Stimulated activated CD8-positive, alpha-beta memory T cell treated with anti-CD3 and anti-CD28 coated beads, Interleukin-12 subunit alpha, Interleukin-12 subunit beta, amount 100 ng/mL, for 1 hour (primary cell): ENCODE measurements at regions not wholly inside any gene's neighbourhood (a gene's known extent, or its start where the extent isn't known, plus 50 kb on each side); places are given as distances from the start of the nearest gene placed in this dataset.

ENCODE experiments used
- DNase-seq: peaks from one replicate; pipeline ENCODE4 v3.0.0-alpha.2; 2020; ENCODE audit warnings: low read depth

DNA sequence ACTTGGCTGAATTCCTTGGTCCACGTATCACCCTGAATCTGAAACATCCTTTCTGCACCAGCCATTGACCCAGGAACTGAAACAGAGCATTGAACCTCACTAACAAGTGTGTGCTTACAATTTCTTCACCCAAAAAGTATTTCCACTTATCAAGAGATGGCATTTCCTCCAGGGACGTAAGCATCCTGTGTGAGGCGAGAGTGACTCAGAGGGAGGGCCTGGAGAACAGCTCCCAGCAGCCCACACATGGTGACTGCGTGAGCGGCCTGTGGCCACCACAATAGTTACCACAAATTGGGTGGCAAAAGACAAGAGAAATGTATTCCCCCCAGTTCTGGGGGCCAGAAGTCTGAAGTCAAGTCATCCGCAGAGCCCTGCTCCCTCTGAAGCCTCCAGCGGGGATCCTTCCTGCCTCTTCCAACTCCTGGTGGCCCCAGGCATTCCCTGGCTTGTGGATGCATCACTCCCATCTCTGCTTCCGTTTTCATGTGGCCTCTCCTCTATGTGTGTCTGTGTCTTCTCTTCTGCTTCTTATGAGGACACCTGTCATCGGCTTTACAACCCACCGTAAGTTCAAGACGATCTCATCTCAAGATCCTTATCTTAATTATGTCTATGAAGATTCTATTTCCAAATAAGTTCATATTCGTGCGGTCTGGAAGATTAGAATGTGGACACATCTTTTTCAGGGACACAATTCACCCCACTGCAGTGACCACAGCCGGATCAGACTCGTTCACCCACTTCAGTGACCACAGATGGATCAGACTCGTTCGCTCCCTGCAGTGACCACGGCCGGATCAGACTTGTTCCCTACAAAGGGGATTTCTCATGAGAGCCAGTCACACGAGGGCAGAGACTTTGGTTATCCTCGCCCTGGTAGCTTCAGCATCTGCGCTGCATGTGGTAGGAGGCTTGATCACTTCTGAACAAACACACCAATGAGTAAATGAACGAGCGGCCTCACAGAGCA is 122.6 kb upstream of the FOXF1 start:
- DNase-seq = no peak

DNA sequence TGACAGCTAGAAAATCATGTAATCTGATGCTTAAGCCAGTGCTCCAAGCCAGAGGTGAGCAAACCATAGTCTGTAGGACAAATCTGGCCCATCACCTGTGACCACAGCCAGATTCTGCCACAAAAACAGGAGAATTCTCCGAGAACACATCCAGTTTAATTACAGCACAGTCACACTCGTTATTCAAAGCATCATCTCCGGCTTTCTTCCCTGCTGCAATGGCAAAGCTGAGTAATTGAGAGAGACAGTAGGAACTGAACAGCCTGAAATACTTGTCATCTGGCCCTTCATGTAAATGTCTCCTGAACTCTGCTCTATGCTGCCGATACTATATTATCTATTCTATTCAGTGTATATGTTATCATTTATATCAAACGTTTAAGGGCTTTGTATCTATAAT is 121.4 kb upstream of the FOXF1 start:
- DNase-seq = no peak

DNA sequence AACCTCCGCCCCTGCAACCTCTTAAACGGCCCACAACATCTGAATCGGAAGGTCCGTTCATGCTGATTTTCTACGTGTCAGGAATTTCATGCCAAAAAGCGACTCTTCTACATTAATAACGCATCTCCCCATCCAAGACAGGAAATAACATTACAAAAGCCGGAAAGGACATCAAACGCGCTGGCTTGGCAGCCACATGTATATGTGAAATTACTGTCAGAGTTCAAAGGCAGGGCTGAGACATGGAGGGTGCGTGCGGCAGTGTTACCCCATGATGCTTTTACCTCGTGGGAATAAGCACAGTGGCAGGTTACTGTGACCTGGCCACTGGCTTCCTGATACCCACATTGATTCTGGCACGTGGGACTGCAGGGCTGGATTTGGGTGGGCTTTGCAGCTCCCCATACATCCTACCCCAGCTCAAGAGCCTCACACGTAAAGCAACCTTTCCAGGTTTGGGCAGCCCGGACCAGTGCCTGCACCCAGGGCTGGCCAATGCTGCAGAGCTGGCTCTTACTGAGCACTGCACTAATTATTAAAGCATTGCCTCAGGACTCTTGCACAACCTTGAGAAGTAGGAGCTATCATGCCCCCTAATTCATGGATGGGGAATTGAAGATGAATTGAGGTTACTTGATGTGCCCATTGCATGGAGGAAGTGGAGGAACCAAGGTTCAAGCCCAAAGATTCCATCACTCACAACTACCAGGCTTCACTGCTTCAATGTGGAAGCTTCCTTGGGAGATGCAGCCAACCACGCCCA is 120.6 kb upstream of the FOXF1 start:
- DNase-seq = no peak

DNA sequence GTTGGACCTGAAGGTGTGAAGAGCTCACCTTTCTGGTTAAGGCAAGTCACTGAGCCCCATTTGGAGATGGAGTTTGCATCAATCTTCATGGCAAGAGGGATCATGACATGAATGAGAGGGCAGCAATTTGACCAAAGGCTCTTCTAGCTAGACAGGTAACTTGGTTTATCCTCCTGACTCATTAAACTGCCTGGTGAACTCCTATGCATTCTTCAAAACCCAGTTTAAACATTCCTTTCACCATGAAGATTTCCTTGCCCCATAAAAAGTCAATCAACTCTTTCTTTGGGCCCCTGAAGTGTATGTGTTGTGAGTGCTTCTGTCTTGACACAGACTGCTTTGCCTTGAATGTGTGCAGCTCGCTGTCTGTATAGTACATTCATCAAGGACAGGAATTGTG is 120.0 kb upstream of the FOXF1 start:
- no peak for DNase-seq

DNA sequence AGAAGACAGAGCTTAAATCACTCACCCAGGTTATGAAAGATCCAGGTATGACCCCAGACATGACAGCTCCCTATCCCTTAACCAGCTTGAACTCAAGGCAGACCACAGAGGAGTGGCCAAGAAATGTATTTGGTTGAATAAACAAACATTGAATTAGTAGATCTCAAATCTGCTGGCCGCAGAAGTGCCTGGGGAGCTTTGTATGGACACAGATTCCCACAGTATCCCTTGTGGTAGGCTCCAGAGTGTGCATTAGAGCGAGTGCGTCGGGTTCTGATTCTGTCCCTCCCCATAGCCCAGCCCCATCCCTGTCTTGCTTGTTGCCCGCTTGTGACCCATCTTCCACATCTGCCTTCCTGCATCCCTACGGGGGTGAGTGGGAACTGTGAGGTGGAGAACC is 118.8 kb upstream of the FOXF1 start:
- DNase-seq = no peak

DNA sequence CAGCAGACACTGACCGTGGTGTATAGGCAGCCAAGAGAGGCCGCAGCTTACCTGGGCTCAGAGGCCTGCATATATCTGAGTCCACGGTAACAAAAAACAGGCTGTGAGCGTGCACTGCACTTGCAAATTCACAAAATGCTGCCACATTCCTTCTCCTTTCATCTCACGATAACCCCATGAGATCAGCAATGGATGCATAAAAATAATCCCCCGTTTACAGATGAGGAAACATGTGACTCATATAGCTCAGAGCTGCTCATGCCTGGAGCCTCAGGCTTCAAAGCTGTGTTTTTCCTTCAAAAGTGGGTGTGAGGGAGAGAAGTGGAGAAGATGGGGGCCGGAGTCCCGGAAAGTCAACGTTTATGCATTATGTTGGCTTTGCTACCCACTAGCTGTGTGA is 118.3 kb upstream of the FOXF1 start:
- no peak for DNase-seq

DNA sequence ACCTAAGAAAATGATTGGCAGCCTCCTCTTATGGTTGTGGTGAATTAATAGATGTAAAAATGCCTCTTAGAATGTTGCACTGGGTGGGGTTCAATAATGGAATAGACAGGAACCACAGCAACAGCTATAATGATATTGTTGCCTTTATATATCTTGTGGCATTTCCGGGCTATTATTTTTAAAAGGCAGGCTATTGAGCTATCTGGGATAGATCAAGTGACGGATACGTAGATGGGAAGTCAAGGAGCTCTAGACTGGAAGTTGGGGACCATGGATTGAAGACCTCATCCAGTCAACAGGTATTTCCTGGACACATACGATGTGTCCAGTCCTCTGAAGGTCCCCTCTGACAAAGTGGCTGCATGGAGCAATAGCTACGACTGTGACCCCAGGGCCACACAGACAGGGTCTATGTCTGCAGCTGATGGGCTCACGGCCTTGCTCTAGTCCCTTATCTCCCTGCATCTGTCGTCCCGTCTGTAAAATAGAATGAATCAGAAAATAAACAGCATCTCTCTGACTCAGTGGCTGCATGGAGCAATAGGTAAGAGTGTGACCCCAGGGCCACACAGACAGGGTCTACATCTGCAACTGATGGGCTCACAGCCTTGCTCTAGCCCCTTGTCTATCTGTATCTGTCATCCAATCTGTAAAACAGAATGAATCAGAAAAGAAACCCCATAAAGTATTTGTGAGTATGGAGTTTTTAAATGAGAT is 117.7 kb upstream of the FOXF1 start:
- DNase-seq = no peak

DNA sequence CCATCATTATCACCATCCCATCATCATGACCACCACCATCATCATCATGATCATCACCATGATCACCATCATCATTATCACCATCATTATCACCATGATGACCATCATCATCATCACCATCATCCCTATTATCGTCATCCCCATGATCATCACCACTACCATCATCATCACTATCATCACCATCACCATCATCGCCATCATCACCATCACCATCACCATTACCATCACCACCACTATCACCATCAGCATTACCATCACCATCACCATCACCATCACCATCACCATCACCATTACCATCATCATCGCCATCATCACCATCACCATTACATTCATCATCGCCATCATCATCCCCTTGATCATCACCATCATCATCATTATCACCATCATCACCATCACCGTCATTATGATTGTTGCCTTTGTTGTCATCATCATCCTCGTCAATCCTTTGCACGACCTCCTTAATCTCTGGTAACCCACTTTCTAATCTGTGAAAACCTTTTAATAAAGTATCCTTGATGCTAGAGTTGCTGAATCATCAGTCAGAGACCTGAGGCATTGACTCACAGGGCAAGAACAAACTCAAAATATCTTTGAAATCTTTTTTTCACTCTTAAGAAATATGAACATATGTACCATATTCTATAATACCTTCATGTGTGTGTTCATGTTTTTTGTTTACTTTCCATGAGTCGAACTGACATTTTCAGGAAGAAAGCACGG is 116.3 kb upstream of the FOXF1 start:
- no peak for DNase-seq

DNA sequence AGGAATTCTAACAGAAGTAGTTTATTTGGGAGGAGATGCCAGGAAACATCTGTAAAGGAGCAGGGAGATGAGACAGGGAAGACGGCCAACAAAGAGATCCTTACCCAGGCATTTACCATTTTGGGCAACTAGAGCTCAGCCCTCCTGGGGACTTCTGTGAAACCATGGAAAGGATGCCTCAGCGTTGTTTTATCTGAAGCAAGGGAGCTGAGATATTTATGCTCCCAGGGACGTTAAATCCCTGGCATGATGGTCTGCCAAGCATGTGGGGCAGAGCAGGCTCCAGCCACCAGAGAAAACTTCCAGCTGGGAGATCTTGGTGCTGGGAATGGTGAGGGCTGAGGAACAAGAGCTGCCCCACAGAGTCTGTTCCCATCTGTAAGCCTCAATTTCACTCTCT is 114.8 kb upstream of the FOXF1 start:
- DNase-seq = no peak

DNA sequence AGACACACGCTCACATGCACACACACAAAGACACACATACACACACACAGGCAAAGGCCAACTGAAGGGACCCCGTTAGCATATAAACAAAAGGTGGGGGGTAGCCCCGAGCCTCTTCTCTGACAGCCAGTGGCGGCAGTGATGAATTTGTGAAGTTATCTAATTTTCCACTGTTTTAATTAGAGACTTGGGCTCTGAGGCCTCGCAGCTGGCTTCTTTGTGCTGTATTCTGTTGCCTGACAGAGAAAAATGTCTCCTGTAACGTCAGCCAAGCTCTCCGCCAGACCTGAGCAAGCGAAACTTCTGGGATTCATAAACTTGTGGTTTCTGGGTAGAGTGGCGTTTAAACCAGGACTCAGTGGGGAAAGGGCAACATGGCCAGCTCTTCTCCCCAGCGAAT is 113.9 kb upstream of the FOXF1 start:
- no peak for DNase-seq

DNA sequence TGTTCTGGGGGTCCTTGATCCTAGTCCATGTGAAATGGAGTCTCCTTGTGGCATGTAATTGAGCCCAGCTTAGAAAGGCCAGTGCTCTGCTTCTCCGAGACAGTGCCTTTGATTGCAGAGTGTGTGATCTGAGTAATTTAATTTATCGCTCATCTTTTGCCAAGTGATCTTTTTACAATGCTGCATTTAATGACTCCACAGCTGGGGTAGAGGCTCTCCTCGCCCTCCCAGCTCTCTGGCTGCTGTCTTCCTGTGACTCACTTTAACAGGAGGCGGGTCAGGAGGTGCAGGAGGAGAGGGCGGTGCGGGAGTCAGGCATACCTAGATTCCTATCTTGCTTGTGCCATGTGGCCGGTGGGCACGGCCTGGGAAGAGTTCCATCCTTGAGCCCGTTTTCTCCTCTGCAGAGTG is 113.4 kb upstream of the FOXF1 start:
- no peak for DNase-seq

DNA sequence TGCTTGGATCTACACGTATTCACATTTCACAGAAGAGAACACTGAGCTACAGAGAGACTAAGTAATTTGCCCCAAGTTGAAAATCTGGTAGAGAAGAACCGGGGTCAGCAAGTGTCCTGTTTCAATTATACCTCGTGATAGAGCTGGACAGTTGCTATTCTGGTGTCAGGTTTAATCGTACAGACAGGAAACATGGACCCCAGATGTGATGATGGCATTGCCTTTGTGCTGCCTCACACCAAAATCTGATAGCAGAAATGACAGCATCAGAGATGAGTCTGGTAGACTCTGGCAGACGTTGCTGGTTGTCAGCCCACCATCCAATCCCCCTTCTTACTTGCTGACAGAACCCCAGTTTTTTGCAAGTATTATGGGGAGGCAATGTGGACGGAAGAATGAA is 112.1 kb upstream of the FOXF1 start:
- DNase-seq = no peak

DNA sequence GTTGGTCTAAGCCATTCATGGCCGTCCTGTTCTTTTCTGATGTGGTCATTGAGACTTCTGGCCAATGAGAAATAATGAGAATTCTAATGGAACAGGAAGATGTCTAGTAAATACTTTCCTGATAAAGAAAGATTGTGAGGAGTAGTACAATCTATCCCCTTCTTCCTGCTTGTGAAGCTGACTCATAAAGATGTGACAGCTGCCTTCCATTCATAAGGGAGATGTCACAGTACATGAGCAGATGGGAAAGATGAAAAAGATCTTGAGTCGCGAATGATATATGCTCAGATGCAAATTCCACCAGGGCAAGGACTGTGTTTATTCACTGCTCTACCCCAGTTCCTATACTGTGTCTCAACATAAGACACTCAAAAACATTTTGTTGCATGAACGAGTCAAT is 111.7 kb upstream of the FOXF1 start:
- DNase-seq = no peak

DNA sequence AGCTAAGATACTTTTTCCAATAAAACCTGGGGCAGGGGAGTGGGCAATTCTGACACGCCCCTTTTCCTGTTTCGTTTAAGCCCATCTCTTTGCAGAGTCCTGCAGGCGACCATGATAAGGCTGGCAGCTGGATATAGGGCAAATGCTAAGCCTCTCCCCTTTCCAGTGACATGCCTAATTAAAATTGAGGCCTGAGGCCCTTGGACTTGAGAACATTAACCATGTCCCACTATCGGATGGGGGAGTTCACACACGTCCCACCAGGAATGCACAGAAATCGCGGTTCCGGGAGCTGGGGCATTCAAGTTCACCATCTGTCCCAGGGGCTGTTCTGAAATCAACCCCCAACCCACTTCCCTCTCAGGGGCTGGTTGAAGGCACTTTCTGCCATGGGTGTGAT is 109.2 kb upstream of the FOXF1 start:
- DNase-seq = no peak

DNA sequence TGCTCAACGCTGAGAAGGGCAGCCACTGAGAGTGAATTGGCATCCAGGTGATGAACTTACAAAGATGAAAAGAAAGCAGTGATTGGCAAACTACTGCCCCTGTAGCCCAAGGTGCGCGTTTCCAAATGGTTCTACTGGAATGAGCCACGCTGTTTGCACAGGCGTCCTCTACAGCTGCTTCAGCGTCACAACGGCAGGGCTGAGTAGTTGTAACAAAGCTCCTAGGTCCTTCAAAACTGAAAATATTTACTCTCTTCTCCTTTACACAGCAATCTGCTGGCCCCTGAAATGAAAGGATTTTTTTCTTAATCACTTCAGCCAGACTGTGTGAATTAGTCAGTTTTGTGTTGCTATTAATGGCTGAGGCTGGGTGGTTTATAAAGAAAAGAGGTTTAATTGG is 107.2 kb upstream of the FOXF1 start:
- no peak for DNase-seq

DNA sequence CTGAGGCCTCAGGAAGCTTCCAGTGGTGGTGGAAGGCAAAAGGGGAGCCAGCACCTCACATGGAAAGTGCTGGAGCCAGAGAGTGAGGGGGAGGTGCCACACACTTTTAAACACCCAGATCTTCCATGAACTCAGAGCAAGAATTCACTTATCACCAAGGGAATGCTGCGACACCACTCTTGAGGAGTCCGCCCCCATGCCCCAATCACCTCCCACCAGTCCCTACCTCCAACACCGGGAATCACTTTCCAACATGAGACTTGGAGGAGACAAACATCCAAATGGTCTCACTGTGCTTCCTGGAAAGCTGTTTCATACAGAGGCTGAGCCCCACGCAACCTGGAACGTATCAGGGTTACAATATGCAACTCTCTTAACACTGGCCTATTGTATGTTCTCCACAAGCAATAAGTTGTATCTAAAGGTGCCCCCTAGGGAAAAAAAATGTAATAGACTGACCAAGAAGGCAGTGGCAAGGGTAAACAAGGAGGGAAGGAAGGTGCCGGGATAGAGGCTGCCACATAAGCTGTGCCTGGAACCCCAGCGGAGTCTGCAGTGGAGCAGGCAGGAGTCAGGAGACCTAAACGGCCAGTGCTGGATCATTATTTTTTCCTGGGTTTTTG is 106.7 kb upstream of the FOXF1 start:
- no peak for DNase-seq

DNA sequence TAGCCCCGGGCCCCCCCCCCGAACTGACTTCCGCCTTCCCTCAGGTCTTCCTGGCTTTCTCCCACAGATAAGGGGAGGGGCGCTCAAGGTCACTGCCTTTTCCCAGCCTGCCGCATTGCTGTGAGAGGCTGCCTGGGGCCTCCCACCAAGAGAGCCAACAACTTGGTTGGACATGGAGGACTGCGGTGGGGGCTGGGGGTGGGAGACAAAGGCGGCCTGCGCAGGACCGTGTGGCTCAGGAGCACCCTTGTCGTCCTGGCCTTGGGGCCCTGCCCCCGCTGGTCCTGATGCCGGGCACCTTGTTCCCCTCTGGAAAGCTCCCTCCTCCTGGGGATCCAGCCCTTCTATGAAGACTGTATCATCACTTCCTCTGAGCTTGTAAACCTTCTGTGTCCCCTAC is 105.6 kb upstream of the FOXF1 start:
- DNase-seq = no peak

DNA sequence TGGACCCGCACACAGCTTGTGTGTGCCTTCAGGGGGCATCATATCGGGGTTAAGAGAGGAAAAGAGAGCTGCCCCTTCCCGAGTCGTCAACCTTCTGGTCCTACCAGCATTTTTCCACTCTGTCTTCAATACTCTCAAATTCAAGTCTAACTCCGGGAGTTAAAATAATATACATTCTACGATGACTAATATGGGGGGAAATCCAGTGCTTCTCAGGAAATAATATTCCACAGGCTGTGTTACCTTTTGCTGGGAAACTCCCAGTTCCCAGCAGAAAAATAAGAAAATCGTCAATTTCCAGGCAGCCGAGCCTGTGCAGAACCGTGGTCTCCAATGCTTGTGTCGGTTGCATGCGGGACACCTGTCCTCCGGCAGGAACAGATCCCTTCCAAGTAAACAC is 105.0 kb upstream of the FOXF1 start:
- DNase-seq = no peak

DNA sequence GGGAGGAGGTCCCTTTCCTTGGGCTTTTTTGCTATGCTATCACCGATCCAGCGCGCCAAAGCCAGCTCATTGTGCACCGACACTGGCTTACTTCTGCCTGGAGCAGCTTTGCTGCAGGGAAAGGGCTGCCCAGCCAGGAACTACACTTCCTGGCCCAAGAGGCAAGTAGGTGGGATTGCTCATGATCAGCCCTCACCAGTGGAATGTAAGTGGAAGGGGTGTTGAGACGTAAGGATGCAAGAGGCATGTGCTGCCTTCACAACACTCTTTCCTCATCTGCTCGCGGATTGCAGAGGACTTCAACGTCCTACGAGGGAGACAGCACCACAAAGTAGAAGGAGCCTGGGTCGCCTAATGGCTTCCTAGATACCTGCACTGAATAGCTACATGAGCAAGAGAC is 104.3 kb upstream of the FOXF1 start:
- no peak for DNase-seq

DNA sequence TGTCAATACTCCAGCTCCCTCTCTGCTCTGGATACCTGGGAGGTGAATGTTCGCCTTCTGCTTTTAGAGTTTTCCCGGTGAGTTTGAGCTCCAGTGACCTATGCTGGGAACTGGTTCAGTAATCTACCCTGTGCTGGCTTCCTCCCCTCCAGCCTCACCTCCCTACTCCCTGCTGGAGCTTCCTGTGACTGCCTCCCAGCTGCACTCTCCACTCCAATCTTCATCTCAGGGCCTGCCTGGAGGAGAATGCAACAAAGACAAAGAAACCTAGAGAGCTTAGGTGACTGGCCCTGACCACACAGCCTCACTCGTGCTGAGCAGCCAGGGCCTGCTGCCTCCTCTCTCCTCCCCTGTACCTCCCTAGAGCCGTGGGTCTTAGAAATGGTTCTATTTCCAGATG is 101.6 kb upstream of the FOXF1 start:
- DNase-seq = no peak

DNA sequence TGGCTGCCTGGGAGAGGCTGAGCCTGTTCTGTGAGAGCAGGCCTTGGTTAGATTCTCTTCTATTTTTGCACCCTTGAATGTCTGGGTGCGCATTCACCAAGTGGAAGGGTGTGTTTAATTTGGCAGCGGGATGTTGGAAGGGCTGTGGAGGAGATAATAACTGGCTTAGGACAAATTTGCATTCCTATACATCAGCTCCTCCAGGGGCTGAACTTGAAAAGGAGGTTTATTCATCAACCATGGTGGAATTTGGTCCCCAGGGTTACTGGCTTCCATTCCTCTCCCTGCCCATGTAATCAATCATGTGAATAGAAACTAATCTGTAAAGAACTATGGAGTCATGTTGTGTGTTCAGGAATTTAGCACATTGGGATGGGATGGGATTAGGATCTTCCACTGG is 100.2 kb upstream of the FOXF1 start:
- no peak for DNase-seq

DNA sequence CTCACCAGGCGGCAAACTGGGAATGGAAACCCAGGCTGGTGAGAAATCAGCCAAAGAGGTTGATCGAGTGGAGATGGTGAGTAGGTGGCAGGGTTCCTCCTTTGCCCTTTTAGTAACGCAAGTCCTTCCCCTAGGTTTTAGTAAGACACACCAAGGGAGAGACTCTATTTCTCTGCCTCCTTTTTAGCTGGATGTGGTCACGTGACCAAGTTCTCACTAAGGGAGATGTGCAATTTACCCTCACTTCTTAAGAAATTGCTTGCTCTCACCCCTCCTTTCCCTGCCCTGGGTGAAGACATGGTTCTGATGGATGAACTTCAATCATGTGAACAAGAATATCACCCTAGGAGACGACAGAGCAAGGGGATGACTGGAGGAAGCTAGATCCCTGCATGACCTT is 99.8 kb upstream of the FOXF1 start:
- no peak for DNase-seq
